B cell (primary cell): ENCODE measurements at regions not wholly inside any gene's neighbourhood (a gene's known extent, or its start where the extent isn't known, plus 50 kb on each side); places are given as distances from the start of the nearest gene placed in this dataset.

Source experiments
- EZH2 ChIP-seq: IDR thresholded peaks from 2 replicates; pipeline ENCODE4 v1.6.1; 2012; ENCODE audit warnings: borderline replicate concordance, low read depth, mild to moderate bottlenecking, moderate library complexity, low read length; ENCODE audit not compliant: insufficient read depth, poor library complexity, severe bottlenecking
- TF ChIP-seq, protein P1 (sequence below): fragments of 200-600 bp; IDR thresholded peaks from one replicate; pipeline ENCODE4 v1.8.0; 2022; ENCODE audit warnings: antibody characterized with exemption, mild to moderate bottlenecking

DNA sequence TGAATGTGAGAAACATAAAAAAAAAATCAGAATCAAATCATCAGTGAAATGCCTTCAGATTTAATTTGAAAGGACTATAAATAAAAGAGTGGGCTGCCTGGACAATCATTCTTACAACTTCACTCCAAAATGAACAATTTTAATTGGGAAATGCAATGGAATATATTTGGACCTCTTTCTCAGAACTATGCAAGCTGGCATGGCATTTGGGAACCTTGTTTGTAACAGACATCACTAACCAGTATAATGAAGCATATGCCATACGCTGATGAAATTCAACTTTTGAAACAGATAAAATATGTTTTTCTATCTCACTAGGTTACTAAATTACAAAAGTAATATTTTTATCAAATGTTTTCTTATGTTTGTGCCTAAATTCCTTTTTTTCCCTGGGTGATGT, 64.2 kb upstream of the FAM216B start:
- TF ChIP-seq, protein P1, sequence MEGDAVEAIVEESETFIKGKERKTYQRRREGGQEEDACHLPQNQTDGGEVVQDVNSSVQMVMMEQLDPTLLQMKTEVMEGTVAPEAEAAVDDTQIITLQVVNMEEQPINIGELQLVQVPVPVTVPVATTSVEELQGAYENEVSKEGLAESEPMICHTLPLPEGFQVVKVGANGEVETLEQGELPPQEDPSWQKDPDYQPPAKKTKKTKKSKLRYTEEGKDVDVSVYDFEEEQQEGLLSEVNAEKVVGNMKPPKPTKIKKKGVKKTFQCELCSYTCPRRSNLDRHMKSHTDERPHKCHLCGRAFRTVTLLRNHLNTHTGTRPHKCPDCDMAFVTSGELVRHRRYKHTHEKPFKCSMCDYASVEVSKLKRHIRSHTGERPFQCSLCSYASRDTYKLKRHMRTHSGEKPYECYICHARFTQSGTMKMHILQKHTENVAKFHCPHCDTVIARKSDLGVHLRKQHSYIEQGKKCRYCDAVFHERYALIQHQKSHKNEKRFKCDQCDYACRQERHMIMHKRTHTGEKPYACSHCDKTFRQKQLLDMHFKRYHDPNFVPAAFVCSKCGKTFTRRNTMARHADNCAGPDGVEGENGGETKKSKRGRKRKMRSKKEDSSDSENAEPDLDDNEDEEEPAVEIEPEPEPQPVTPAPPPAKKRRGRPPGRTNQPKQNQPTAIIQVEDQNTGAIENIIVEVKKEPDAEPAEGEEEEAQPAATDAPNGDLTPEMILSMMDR: no peak
- no peak for TF ChIP-seq EZH2
